SK-N-DZ (cell line): ENCODE measurements at regions not wholly inside any gene's neighbourhood (a gene's known extent, or its start where the extent isn't known, plus 50 kb on each side); places are given as distances from the start of the nearest gene placed in this dataset.
A peak's percentile ranks its signal among the peaks of the same experiment; 100 is the strongest.

Experiments used
- DNase-seq: peaks from one replicate; pipeline ENCODE4 v3.0.0-alpha.2; 2015; ENCODE audit warnings: low spot score

DNA sequence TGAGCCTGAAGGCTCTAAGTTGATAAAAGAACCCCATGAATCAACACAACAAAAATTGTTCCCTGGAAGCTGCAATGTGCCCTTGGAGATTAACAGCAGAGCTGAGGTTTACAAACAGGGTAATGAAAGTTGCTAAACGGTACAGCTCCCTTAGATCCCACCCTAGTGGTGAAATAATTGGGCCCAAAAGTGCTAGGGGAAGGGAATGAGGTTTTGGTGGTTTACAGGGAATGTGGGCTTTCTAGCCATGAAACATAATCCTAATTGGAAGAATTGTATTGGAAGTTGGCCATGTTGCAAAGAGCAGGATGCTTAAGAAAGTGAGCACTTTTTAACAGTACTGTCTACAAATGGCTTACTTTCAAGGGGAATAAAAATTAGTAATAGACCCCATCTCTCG, 180.2 kb upstream of the SMIM21 start:
- DNase-seq = no peak

DNA sequence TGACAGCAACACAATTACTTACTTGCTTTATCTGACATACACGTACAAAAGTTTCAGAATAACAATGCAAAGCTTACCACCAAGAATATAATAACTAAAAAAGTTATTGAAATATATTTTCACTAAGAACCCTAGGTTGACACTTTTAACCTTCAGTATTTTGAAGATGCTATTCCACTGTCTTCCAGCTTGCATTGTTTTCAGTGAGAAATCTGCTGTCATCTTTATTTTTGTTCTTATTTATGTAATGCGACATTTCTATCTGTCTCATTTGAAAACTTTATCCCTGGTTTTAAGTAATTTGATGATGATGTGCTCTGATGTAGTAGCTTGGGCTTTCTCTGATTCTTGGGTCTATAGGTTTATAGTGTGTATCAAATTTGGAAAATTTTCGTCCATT, 165.0 kb upstream of the SMIM21 start:
- no peak for DNase-seq

DNA sequence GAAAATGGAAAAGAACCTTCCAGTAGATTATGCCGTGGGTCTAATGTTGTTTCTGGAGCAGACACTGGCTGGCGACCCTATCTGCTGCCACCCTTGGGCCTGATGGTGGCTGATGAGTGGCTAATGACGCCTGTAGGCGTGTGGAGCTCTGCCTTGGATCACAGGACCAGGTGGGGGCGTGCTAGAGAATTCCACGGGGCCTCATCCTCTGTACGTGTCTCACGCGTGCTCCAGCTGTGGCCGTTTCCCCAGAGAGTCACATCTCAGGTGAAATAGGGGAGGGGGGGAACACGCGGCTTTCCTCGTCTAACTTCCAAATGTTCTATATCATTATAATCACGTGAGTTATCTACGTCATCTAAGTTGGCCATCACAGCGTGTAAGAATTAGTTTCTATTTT, 160.9 kb upstream of the SMIM21 start:
- no peak for DNase-seq

DNA sequence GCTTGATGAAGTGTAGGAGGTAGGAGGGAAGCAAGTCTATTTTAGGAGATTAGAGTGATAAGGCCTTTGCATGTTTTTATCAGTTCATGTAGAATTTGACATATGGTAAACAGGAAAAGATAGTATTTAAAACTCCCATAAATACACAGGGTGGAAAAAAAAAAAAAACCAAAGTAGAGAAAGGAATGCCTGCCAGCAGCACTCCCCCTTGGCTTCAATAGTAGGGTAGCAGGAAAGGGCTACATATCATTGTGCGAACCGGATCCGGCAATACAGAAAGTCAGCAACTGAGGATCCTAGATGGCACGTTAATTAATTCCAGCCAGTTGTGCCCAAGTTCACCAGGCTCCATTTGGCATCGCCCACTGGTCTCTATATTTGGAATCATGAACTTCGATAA, 159.6 kb upstream of the SMIM21 start:
- DNase-seq = no peak

DNA sequence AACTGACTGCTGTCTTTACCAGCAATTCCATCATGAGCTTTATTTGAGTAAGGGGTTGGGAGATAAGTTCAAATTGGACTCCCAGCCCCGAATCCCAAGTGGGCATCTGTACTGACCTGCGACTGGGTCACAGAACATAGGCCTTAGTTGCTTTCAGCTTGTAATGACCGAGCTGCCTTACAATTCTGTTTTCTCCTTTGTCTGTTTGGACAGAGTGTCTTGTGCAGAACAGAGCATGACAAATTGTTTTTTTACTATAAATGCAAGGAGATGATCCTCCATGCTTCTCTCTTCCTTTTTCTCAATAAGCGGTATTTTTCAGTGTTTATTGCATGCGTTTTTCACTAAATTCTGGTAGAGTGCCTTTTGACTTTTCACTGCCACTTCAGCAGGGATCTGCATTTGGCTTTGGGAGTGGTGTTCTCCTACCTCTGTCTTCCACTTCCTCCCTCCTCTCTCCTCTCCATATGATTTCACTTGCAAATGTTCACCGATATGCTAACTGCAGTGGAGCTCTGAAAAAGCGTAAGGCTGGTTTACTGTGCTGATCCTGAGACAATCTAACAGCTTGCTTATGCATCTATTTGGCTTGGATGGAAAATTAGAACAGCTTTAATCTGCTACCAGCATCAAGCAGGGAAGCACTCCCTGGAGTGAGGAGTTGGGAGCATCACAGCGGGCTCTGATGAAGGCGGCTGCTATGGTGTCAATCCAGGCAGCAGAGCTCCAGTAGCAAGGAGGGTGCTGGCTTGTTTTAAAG, 158.8 kb upstream of the SMIM21 start:
- no peak for DNase-seq

DNA sequence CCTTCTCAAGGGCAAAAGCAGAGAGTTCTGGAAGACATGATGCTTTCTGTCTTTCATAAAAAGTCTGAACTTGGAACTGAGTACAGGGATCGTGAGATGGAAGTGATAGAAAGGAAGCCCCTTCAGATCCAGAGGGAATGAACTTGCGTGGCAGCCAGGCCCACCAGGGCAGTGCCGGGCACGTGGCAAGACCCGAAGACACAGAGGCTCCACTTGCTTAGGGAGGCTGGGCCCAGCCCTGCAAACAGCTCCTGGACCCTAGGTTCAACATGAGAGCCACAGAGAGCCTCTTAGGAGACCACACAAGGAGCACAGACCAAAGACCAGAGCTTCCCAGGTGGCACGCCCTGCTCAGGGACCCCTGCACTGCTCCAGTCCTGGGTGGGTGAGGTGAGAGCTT, 155.4 kb upstream of the SMIM21 start:
- no peak for DNase-seq

DNA sequence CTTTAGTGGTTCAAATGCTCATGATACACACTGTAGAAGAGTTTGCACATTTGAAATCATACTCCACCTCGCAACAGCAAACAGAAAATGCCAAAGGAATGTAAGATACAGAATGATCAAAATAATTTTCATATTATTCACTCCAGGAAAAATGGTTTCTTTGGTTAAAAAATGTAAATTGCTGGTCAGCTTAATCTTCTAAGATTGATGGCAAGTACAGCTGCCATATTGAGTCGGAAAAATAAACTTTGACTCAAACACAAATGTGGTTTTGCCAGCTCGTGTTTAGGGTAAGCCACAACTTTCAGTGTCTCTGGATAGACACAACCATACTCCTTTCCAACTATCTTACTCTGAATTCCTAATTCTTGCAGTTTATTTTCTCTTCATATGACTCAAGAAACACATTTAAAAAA, 154.9 kb upstream of the SMIM21 start:
- no peak for DNase-seq

DNA sequence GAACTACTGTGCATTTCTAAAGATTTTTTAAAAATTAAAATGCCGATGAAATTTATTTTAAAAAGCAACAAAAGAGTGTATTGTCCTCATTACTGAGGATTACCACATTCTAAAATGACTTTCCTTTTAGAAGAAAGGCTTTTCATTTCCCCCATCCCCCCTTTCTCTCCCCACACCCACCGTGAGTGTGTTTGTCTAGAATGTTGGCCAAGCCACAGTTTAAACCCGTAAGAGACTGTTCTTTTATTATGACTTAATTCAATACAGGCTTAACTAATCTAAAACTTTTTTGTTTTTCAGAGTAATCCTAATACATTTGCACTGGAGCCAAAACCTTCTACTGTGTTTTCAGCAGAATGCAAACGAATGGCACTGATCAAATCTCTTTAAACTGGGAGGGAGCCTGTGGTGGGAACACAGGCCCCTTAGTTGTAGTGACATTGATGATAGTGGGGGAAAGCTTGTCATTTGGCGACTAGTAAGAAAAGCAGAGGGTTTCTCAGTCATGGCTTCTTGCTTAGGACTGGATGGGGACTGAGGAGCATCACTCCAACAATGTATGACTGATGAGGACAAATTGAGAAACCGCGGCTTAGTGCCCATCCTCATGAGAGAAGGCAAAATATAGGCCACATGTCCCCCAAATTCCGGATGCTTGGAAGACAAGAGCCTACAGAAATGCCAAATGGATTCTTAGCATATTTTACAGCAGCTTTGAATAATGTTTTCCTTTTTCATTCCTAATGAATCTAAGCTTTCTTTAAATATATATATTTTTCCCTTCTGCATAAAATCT, 154.0 kb upstream of the SMIM21 start:
- no peak for DNase-seq

DNA sequence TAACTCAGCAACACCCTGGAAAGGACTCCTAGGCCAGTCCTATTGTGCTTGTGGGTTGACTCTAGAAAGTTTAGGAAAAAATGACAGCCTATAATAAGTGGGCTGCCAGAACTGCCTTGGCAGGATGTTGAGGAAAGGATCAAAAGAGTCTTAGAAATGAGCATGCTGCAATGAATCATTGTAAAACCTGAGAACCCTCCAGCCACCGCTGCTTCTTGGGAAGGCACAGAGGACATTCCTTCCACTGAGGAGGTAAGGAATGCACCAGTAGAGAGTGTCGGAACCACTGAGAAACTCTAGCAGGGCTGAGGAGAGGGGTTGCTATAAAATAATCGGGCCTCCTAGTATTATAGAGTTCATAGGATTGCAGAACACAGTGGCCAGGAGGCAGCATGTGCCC, 146.7 kb upstream of the SMIM21 start:
- DNase-seq = no peak

DNA sequence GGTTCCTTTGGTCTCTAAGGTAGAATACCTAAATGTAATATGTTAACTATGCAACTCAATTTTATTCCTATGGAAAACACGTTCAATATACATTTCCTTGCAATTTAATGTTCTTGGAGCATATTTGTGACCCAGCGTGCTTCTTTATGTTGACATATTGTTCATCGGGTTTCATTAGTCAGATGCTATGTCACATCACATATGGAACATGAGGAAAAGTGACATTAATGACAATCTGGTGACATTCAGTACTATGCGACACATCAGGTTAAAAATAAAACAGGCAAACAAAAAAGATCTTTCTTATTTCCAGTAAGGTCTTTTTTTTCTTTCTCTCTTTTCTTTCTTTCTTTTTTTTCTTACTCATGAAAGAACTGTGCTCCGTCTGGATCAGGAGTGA, 135.6 kb upstream of the SMIM21 start:
- no peak for DNase-seq

DNA sequence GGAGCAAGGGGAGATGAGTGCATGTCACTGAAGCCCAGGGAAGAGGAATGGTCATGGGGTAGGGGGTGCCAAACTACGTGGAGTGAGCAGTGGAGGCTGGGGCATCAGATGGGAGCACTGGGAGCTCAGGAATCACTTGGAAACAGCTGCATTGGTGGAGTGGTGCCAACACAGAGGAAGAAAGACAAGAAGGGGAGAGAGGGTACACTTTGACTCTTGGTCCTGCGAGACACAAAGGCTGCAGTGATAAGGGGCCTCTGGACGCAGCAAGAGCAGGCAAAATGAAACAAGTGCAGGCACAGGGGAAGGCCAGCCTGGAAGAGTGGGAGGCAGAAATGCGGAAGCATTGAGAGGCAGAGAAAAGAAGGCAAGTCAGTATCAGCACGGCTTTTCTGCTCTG, 134.7 kb upstream of the SMIM21 start:
- DNase-seq = no peak

DNA sequence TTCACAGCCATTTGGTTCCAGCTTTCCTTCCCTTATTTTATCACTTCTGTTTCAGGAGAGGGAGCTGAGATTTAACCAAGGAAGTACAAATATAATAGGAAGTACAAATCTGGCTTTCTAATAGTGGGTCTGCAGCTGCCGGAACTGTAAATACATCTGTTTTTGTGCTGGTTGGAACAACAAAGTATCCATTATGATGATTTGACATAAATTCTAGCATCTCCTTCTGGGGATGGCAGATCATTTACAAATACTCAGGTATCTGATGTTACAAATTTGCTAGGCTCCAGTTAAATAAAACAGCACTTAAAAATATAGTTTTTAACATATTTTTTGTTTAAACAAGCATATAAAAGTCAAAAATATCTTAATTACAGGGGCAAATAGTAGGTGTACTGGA, 131.3 kb upstream of the SMIM21 start:
- DNase-seq = no peak

DNA sequence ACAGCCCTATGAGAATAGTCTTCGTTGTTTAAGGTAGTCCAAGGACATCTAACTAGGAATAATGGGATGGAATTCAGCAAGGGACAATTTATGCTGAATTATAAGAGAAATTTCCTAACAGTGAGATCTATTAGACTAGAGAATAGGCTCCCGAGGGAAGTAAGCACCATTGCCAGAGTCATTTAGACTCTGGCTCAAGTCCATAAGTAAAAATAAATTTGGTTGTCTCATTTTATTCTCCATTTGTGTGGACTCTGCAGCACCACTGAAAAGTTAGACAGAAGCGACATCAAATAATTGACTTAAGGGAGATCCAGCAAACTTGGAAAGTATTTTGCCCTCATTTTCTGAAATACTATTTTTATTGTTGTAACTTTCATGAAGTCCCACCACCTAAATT, 129.3 kb upstream of the SMIM21 start:
- DNase-seq = no peak

DNA sequence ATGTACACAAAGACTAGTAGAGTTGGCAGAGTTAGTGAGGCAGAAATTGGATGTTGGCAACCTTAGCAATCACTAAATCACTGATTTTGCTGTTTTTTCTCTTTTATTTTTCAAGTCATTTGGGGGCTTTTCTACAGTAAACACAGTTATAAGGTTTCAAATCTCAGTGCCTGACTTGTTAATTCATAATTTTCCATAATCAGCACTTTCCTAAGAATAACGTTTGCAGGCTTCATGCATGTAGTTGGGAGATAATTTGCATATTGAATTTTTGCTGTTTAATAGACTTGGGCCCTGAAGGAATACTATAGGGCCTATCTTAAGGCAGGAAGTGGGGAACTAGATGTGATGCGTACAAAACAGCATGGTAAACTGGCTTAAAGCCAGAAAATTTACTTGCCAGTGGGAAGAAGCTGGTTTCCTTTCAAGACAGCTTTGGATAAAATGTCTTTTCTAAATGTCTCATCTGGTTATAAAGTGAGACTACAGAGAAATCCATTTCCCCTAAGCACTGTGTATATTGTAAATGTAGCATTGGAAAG, 127.2 kb upstream of the SMIM21 start:
- no peak for DNase-seq

DNA sequence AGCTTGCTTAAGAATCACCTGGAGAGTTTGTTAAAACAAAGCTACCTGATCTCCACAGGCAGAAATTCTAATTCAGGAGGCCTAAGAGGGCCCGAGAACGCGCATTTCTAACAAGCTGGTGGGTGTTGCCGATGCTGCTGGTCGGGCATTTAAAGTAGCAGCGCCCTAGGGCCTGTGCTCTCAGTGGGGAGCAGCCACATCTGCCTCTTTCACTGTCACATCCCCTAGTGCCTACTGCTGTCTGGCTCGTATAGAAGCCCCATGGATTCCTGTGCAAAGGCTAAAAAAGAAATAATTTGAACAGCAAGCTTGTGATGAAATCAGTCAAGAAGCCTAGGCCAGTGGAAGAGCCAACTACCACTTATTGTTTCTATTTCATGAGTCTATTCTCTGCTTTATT, 126.7 kb upstream of the SMIM21 start:
- DNase-seq = no peak

DNA sequence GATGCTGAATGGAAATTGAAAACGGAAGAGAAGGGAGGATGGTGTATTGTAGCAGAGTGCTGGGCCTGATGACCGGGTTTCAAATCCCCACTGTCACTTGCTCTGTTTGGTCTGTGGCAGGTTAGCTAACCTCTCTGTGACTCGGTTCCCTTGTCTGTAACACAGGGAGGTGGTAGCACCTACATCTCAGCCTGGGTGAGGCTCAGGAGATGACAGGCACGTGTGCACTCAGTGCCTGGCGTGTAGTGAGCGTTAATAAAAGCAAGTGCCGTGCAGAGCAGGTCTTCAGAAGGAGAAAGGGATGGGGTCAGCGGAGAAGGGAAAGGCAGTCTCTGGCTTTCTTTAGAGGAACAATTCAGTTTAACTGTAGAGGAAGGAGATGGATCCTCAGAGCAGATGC, 125.5 kb upstream of the SMIM21 start:
- no peak for DNase-seq

DNA sequence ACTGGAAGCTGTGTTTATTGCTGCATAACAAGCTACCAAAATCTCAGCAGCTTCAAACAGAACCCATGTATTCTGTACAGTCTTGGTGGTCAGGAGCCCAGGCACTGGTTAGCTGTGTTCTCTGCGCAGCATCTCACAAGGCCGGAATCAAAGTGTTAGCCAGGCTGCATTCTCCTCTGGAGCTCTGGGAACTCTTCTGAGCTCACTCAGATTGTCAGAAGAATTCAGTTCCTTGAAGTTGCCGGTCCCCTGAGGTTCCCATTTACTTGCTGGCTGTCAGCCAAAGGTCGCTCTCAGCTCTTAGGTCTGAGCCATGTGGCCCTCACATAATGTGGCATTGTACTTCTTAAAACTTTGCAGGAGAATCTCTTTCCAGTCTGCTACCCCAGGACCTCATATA, 123.6 kb upstream of the SMIM21 start:
- DNase-seq = no peak

DNA sequence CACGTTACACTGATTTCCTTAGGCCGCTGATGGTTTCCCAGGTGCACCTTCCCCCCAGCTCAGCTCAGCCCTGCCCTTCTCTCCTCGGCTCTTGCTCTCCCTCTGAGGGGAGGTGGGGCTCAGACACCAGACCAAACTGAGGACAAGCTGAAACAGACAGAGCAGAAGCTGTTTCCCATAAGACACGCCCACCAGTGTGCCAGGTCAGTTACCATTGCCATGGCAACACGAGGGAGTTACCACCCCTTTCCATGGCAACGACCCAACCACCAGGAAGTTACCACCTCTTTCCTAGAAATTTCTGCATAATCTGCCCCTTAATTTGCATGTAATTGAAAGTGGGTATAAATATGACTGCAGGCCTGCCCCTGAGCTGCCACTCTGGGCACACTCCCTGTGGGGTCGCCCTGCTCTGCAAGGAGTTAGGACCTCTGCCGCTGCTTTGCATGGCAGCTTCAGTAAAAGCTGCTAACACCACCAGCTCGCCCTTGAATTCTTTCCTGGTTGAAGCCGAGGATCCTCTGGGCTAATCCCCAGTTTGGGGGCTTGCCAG, 120.9 kb upstream of the SMIM21 start:
- DNase-seq = peak; percentile 56

DNA sequence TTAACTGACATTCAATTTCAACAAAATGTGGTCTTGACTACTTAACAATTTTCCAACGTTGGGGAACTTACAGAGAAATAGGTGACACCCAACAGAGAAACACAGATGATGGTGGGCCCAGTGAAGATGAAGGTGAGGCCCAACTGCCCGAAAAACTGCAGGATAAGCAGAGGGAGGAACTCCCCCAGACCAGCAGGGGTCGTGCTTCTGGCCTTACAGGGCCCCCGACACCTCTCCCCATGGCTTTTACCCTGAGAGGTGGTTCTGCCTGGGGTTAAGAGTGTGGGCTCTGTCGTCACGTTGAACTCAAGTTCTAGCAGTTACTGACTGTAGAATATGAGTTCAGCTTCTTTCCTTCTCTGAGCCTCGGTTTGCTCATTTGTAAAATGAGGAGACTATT, 119.5 kb upstream of the SMIM21 start:
- DNase-seq = no peak

DNA sequence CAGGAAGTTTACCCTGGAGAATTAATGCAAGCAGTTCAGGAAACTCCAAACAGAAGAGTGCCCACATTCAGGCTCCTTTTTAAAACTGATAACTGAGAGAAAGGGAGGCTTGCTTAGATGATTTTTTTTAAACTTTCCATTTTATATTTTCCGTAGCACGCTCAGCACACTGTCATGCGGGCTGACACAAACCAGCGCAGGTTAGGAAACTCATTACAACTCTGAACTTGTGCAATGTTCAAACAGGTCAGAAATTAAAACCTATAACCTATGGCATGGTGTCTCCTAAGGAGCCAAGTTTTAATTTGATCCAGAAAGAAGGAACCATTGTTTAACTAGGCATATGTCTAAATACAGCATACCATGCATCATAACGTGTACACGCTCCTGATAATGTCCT, 117.7 kb upstream of the SMIM21 start:
- DNase-seq = no peak

DNA sequence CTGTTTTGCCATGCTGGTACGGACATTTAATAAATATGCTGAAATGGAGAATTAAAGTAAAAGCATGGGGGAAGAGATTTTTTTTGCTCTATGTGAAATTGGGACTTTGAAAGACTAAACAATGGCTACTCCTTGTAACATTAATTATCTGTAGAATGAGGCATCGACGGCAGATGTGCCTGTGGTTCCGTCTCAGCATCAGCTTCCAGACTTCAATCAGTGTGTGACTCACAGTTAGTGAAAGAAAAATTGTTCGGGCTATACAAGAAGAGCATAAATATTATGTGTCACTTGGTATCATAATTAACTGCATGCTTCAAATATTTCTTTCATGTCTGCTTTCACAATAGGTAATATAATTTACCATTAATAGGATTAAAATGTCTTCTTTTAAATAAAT, 117.0 kb upstream of the SMIM21 start:
- DNase-seq = no peak

DNA sequence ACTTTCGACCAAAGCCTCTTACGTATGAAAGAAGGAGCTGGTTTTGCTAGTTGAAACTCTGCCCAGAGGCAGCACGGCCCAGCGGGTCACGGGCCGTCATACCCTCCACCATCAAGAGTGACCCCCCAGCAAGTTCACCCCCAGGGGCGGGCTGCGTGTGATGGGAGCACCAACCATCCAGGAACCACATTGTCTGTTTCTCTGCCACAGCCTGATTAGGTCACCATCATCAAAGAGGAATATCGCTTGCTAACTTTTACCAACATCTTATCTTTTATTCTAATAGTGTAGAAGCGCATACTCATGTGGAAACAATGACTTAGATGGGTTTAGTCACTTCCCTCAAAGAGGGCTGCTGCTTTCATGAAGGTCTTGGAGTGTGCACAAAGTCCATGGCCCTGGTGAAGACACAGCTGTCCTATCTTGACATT, 116.6 kb upstream of the SMIM21 start:
- no peak for DNase-seq

DNA sequence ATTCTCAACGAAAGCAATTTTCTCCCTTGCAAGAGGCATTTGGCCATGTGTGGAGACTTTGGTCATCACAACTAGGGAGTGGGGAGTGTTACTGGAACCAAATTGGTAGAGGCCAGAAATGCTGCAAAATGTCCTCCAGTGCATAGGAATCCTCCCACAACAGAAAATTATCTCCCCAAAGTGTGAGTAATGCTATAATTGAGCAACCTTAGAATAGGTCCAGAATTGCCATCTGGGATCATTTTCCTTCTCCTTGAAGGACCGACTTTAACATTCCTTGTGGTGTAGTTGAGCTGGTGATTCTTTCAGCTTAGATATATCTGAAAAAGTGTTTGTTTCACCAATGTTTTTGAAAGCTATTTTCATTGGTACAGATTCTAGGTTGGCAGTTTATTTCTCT, 111.2 kb upstream of the SMIM21 start:
- no peak for DNase-seq
